GM13976 (cell line): ENCODE measurements at regions not wholly inside any gene's neighbourhood (a gene's known extent, or its start where the extent isn't known, plus 50 kb on each side); places are given as distances from the start of the nearest gene placed in this dataset.

Experiments
- DNase-seq: peaks from one replicate; pipeline ENCODE4 v3.0.0; 2012; ENCODE audit warnings: low spot score
- in situ Hi-C: fragments of 300-500 bp; cut with MboI; formaldehyde crosslinking; loops from one replicate; pipeline ENCODE4 v1.12.0; 2022; ENCODE audit warnings: low sequenced_read_pairs, mixed read lengths, inconsistent platforms; ENCODE audit not compliant: unreplicated experiment
- TF ChIP-seq, protein P1 (sequence below): IDR thresholded peaks from 2 replicates; pipeline ENCODE4 v1.5.1; 2012; ENCODE audit warnings: borderline replicate concordance, mild to moderate bottlenecking; ENCODE audit not compliant: insufficient read depth; ENCODE audit errors: extremely low read depth, missing control alignments, control extremely low read depth

DNA sequence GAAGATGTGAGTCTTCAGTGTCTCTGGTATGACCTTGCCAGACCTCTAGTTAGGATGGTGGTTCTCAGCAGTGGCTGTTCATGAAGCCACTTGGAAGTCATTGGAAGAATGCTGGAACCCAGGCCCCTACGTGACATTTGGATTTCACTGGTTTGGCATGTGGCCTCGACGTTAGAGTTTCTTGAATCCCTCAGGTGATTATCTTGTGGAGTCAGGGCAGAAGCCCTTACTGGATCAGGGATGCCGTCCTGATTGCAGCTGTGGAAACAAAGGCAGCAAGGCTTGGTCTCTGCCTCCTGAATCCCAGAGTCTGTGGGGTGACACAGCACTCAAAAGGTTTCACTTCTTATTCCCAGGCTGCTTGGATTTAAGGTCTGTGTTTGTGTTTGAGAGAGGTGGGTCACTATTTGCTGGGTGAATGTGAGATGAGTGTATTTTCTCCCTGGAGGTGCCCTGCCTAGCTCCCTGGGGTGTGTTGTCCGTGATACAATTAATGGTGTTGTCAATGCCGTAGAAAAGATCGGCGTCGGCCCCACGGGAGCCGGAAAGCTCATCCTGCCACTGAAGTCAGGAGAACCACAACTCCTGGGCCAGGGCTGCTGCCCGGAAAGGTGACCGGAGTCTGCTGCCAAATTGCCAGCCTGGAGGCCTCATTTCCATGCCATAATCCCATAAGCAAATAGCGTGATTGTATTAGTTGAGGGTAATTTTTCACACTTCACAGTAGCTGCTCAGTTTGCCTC lies 939.0 kb downstream of the BRD1 start:
- TF ChIP-seq, protein P1, sequence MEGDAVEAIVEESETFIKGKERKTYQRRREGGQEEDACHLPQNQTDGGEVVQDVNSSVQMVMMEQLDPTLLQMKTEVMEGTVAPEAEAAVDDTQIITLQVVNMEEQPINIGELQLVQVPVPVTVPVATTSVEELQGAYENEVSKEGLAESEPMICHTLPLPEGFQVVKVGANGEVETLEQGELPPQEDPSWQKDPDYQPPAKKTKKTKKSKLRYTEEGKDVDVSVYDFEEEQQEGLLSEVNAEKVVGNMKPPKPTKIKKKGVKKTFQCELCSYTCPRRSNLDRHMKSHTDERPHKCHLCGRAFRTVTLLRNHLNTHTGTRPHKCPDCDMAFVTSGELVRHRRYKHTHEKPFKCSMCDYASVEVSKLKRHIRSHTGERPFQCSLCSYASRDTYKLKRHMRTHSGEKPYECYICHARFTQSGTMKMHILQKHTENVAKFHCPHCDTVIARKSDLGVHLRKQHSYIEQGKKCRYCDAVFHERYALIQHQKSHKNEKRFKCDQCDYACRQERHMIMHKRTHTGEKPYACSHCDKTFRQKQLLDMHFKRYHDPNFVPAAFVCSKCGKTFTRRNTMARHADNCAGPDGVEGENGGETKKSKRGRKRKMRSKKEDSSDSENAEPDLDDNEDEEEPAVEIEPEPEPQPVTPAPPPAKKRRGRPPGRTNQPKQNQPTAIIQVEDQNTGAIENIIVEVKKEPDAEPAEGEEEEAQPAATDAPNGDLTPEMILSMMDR = no peak
- in situ Hi-C loops = no loop called here
- no peak for DNase-seq

DNA sequence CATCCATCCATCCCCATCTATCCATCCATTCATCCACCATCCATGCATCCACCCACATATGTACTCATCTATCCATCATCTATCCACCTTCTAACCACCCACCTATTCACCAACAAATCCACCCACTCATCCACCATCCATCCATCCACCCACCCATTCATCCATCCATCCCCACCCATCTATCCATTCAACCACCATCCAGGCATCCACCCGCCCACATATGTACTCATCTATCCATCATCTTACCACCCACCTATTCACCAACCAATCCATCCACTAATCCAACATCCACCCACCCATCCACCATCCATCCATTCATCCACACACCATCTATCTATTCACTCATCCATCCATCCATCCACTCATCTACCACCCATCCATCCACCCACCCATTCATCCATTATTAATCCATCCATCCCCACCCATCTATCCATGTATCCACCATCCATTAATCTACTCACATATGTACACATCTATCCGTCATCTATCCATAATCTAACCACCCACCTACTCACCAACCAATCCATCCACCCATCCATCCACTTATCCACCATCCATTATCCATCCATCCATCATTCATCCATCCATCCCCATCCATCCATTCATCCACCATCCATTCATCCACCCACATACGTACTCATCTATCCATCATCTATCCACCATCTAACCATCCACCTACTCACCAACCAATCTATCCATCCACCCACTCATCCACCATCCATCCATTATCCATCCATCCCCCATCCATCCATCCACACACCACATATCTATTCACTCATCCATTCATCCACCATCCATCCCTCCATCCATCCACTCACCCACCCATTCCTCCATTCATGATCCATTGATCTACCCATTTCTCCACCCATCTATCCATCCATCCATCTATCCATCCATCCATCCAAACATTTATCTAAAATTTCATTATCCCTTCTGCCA lies 940.0 kb downstream of the BRD1 start:
- in situ Hi-C loops = no loop called here
- no peak for DNase-seq

DNA sequence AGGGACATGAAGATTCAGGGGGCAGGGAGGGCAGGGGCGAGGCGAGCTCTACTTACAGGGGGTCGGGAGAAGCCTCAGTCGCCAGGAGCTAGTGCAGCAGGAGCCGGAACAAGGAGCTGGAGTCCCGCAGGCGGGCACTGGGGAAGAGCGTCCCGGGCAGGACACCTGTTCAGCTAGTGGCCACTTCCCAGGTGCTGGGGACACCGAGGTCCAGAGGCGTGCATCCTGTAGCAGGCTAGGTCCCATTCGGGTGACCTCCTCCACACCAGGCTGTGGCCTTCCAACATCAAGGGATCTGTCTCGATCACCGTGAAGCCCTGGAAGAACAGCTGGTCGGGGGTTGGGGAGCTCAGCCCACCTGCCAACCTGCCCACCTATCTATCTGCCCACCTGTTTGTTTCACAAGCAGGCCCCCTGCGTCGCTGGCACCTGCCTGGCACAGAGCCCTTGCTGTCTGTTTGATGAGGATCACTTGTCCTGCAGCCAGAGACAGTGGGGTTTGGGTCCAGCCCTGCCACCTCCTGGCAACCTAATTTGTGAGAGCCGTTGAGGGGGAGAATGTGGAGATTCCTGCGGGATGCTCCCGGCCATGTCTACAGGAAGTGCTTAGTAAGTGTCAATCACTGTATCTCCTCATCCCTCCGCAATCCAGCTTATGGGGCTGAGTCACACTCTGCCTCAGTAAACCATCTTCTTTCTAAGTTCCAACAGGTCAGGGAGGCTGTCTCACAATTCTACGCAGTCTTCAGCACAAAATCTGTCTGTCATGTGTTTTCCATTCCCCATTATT lies 940.9 kb downstream of the BRD1 start:
- no peak for DNase-seq
- TF ChIP-seq, protein P1 = no peak
- in situ Hi-C loops = no loop called here

More for the DNA sequence above, 940.0 kb downstream of the BRD1 start:
- TF ChIP-seq, protein P1 = no peak

DNA sequence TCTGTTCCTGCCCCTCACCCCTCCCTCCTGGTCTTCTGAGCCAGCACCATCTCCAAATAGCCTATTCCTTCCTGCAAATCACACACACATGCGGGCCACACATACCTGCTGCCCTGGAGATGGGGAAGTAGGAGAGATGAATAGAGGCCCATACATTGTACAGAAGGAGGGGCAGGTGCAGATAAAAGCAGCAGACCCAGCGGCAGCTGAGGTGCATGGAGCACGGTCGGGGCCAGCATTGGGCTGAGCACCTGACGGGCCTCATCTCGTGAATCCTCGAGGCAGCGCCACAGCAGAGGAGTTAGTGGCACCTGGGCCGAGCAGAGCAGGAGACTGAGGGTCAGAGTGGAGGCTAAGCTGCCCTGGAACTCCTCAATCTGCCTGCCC lies 941.8 kb downstream of the BRD1 start:
- in situ Hi-C loops = no loop called here
- DNase-seq = no peak
- TF ChIP-seq, protein P1 = no peak

DNA sequence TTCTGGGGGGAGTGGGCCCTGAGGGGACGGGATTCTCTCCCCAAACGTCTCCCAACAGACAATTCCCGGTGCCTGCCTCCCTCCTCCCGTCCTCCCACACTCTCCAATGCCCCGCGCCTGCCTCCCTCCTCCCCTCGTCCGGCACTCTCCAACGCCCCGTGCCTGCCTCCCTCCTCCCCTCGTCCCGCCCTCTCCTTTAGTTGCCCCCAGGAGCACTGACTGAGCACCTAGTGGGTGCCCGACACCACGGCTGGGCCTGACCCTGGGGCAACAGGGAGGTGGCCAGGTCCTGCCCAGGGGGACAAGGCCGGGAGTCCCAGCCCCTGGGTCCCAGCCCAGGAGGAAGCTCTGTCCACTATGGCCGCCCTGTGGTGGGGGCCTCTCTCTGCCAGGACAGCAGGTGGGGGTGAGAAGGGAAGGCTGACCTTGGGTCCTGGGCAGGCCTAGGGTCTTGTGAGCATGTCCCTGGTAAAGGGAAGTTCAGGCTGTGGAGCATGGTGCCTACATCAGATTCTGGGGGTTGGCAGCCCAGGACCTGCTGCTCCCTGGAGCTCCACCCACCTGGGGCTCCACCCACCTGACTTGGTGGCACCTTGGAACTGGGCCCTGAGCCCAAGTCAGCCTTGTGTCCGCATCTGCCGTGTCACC lies 942.3 kb downstream of the BRD1 start:
- DNase-seq = no peak
- in situ Hi-C loops = no loop called here
- TF ChIP-seq, protein P1 = no peak

DNA sequence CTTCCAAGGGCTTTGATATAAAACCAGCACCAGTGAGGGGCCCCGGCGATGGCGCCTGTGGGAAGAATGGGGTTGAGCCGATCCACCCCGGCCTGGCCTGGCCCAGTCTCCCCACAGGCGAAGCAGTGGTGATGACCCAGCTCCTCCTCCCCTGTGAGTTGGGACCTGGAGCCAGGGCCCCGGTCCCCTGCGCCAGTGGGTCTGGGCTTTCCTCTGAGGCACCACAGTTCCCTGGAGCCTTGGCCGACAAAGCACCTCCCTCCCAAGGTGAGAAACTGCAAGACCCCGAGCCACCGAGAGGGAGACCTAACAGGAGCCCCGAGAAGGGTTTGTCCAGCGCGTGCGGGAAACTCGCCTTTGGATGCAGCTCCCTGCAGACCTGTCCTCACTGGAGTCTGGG lies 942.9 kb downstream of the BRD1 start:
- TF ChIP-seq, protein P1 = no peak
- in situ Hi-C loops = no loop called here

More for the DNA sequence above, 942.9 kb downstream of the BRD1 start:
- DNase-seq = no peak
